ENCODE measurements at regions not wholly inside any gene's neighbourhood (a gene's known extent, or its start where the extent isn't known, plus 50 kb on each side); places are given as distances from the start of the nearest gene placed in this dataset.

DNA sequence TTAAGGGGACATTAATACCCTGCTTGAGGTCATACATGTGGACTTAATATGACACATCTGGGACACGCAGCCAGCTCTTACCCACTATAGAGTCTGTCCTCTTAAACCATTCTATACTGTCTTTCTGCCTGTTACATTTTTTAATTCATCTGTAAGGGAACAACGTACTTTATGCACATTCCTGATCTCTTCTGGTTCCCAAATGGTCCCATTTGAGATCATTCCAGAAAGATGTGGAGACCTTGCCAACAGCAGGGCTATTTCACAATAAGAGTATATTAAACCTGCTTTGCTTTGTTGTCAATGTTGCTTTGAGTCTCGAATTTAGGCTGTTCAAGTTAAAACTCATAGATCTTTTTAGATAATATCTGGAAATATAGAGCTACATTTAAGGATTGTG lies 332.2 kb upstream of the RAG2 start:
- no peak for DNase-seq (ENCODE audit: low read depth, low spot score)
- TF ChIP-seq, protein P1, sequence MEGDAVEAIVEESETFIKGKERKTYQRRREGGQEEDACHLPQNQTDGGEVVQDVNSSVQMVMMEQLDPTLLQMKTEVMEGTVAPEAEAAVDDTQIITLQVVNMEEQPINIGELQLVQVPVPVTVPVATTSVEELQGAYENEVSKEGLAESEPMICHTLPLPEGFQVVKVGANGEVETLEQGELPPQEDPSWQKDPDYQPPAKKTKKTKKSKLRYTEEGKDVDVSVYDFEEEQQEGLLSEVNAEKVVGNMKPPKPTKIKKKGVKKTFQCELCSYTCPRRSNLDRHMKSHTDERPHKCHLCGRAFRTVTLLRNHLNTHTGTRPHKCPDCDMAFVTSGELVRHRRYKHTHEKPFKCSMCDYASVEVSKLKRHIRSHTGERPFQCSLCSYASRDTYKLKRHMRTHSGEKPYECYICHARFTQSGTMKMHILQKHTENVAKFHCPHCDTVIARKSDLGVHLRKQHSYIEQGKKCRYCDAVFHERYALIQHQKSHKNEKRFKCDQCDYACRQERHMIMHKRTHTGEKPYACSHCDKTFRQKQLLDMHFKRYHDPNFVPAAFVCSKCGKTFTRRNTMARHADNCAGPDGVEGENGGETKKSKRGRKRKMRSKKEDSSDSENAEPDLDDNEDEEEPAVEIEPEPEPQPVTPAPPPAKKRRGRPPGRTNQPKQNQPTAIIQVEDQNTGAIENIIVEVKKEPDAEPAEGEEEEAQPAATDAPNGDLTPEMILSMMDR (IDR thresholded peaks at IDR 0.05; ENCODE audit: low read depth, low read length) = no peak
- in situ Hi-C loops (cut with HindIII; ENCODE audit: low sequenced_read_pairs) = no loop called here
- no peak overlapping the region for H3K4me3 ChIP-seq (ENCODE audit: low read depth, low read length)

DNA sequence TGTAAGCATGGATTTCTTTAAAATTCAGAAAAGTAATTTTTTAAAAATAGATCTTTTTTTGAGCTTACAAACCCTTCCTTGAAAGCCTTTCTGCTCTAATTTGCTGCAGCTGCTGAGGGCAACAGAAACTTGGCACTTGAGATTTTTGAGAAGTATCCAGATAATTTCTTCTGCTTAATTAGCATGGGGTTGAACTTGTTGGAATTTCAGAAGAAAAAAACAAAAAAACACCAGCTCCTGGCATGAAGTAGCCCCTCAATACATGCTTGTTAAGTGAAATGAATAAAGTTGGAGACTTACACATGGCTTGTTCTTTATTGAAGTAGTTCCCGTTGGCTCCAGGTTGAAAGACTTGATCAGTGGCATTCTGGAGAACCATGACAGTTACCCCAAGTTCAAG lies 331.4 kb upstream of the RAG2 start:
- no peak overlapping the region for H3K4me3 ChIP-seq (ENCODE audit: low read depth, low read length)
- TF ChIP-seq, protein P1 (IDR thresholded peaks at IDR 0.05; ENCODE audit: low read depth, low read length) = no peak
- DNase-seq (ENCODE audit: low read depth, low spot score) = no peak
- in situ Hi-C loops (cut with HindIII; ENCODE audit: low sequenced_read_pairs) = no loop called here

DNA sequence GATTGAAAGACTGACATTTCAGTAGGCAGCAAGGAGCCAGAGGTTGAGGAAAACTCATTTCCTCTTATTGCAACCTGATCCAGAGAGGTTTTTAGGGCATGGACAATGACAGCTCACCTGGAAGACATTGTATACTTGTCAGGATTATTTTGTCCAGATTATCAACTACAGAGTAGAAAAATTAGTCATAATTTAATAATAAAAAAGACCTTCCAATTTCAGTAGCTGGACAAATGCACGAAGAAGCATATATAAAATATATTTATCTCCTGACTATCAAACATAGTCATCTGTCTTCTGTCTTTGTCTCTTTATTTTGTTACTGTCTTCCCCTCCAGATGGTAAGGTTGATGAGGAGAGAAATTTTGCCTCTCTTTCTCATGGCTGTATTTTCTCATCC lies 330.6 kb upstream of the RAG2 start:
- H3K4me3 ChIP-seq (ENCODE audit: low read depth, low read length) = no peak overlapping the region
- in situ Hi-C loops (cut with HindIII; ENCODE audit: low sequenced_read_pairs) = no loop called here
- TF ChIP-seq, protein P1 (IDR thresholded peaks at IDR 0.05; ENCODE audit: low read depth, low read length) = no peak
- no peak for DNase-seq (ENCODE audit: low read depth, low spot score)

DNA sequence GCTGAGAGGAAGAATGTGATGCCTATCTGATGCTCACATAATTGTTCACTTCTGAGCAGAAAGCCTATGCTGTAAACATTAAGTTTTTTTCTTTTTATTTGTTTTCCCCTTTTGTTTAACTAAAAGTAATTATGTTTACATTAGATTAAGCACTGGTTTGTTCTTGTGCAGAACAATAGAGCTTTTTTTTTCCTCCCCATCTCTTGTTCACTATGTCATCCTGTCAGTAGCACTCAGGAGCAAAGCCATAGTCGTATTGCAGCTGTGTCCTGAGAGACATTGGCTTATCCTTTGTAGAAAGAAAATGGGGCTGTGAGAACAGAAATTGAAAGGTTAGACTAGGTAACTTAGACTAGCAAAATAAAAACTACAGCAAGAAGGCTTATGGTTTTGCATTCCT lies 301.8 kb upstream of the RAG2 start:
- DNase-seq (ENCODE audit: low read depth, low spot score) = no peak
- no peak overlapping the region for H3K4me3 ChIP-seq (ENCODE audit: low read depth, low read length)
- in situ Hi-C loops (cut with HindIII; ENCODE audit: low sequenced_read_pairs) = no loop called here
- TF ChIP-seq, protein P1 (IDR thresholded peaks at IDR 0.05; ENCODE audit: low read depth, low read length) = no peak

DNA sequence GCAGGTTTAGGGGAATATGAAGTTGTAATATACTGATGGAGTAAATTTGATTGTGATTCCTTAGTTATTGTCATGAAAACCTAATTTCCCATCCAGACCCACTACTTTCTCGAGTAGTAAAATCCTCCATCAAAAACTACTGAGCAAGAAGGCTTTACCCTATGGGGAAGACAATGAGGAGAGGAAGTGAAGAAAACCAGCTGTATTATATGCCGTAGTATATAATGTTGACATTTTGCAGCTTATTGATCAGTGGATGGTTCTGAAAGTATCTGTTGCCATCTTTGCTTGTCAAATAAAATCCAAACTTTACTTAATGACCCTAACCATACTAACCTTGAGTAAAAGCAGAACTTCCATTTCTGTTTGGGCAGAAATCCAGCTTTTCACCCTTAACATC lies 292.8 kb upstream of the RAG2 start:
- in situ Hi-C loops (cut with HindIII; ENCODE audit: low sequenced_read_pairs) = no loop called here
- no peak for DNase-seq (ENCODE audit: low read depth, low spot score)
- no peak overlapping the region for H3K4me3 ChIP-seq (ENCODE audit: low read depth, low read length)

DNA sequence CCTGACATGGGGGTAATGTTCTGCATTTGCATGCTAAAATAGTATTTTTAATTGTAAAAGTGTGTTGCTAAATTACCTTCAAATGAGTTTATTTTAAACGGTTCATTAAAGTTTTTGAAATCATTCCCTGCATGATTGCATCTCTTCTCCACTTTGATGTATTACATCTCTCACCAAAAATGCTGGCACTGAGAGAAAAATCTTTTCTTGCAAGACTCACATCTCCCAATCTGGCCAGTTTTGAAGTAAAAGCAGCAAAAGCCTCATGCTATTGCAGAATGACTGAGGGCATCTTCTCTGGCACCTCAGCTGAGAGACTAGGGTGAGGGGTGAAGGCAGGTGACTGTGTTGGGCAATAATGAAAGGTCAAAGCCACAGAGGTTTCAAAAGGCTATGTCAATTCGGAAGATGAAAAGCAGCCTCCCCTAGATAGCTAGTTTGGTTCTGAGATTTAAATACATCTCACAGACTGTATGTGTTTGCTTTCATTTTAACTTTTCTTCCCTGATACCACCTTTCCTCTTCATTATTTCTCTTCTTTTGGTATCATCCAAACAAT lies 292.2 kb upstream of the RAG2 start:
- in situ Hi-C loops (cut with HindIII; ENCODE audit: low sequenced_read_pairs) = no loop called here
- no peak overlapping the region for H3K4me3 ChIP-seq (ENCODE audit: low read depth, low read length)
- DNase-seq (ENCODE audit: low read depth, low spot score) = no peak
- TF ChIP-seq, protein P1 (IDR thresholded peaks at IDR 0.05; ENCODE audit: low read depth, low read length) = no peak

More for the DNA sequence above, 292.8 kb upstream of the RAG2 start:
- TF ChIP-seq, protein P1 (IDR thresholded peaks at IDR 0.05; ENCODE audit: low read depth, low read length) = no peak

DNA sequence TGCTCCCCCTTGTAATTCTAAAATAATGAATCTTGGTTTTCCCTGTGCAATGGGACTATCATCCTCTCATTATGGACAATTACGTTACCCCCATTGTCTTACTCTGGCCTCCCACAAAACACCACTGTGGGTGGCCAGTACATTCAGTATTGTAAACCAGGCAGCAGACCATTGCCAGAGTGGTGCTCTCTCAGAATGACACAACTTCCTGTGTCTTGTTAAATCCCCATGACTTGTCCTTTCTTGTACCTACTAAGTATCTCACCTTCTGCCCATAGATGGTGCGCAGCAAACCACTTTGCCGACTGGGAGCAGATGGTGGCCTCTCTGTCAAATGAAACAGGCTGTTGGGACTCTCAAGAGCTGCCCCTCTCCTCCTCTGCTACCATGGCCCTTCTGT lies 287.1 kb upstream of the RAG2 start:
- no peak for DNase-seq (ENCODE audit: low read depth, low spot score)
- H3K4me3 ChIP-seq (ENCODE audit: low read depth, low read length) = no peak overlapping the region
- TF ChIP-seq, protein P1 (IDR thresholded peaks at IDR 0.05; ENCODE audit: low read depth, low read length) = no peak
- in situ Hi-C loops (cut with HindIII; ENCODE audit: low sequenced_read_pairs) = no loop called here
